DND-41 (cell line): ENCODE measurements at regions not wholly inside any gene's neighbourhood (a gene's known extent, or its start where the extent isn't known, plus 50 kb on each side); places are given as distances from the start of the nearest gene placed in this dataset.

ENCODE experiments used
- ATAC-seq: fragments of 200-7000 bp; cut with Tn5 transposase; 3 replicates; pipeline ENCODE4 v1.9.1; 2021; ENCODE audit warnings: low read depth; ENCODE audit not compliant: insufficient read depth
- DNase-seq: peaks from one replicate; pipeline ENCODE4 v3.0.0-alpha.2; 2020
- H2AFZ ChIP-seq: 2 replicates; pipeline ENCODE4 v1.6.0; 2012; ENCODE audit warnings: low read depth, low read length
- H3K27ac ChIP-seq: 2 replicates; pipeline ENCODE4 v1.5.1; 2012; ENCODE audit warnings: low read length, inconsistent platforms
- H3K27me3 ChIP-seq: fragments of 200-600 bp; sonication (generic); 2 replicates; pipeline ENCODE4 v1.6.0; 2012; ENCODE audit warnings: low read length, mild to moderate bottlenecking, inconsistent platforms; ENCODE audit not compliant: insufficient read depth, poor library complexity
- H3K36me3 ChIP-seq: 2 replicates; pipeline ENCODE4 v1.5.1; 2012; ENCODE audit warnings: low read length, inconsistent platforms; ENCODE audit not compliant: insufficient read depth
- H3K4me1 ChIP-seq: 2 replicates; pipeline ENCODE4 v1.5.1; 2012; ENCODE audit warnings: mild to moderate bottlenecking, low read length; ENCODE audit not compliant: insufficient read depth
- H3K4me2 ChIP-seq: 2 replicates; pipeline ENCODE4 v1.6.0; 2012; ENCODE audit warnings: mild to moderate bottlenecking, moderate library complexity, low read length, inconsistent platforms; ENCODE audit not compliant: insufficient read depth
- H3K4me3 ChIP-seq, 2 experiments: fragments of 200-600 bp in 1 of 2; shearing (Covaris generic) in 1 of 2; 2 replicates each; pipeline ENCODE4 v1.5.1; 2012 to 2016; ENCODE audit warnings: inconsistent platforms in 2 of 2, low read length in 2 of 2, mild to moderate bottlenecking in 2 of 2, low read depth in 1 of 2, moderate library complexity in 1 of 2
- H3K79me2 ChIP-seq: 2 replicates; pipeline ENCODE4 v1.6.0; 2012; ENCODE audit warnings: low read length, inconsistent platforms; ENCODE audit not compliant: insufficient read depth
- H3K9ac ChIP-seq: 2 replicates; pipeline ENCODE4 v1.6.0; 2012; ENCODE audit warnings: low read depth, mild to moderate bottlenecking, inconsistent platforms, low read length, moderate library complexity
- H3K9me3 ChIP-seq: 2 replicates; pipeline ENCODE4 v1.5.1; 2012; ENCODE audit warnings: low read length, moderate library complexity, mild to moderate bottlenecking, inconsistent platforms; ENCODE audit not compliant: insufficient read depth, severe bottlenecking
- H4K20me1 ChIP-seq: 2 replicates; pipeline ENCODE4 v1.6.0; 2012; ENCODE audit warnings: low read length; ENCODE audit not compliant: insufficient read depth
- EZH2 ChIP-seq: IDR thresholded peaks from 3 replicates; pipeline ENCODE4 v1.6.1; 2012; ENCODE audit warnings: borderline replicate concordance, low read depth, mild to moderate bottlenecking, moderate library complexity, low read length, inconsistent platforms; ENCODE audit not compliant: severe bottlenecking
- TF ChIP-seq, protein P1 (sequence below): IDR thresholded peaks from 2 replicates; pipeline ENCODE4 v1.5.1; 2012; ENCODE audit warnings: borderline replicate concordance, low read length, moderate library complexity, mild to moderate bottlenecking; ENCODE audit not compliant: poor library complexity, severe bottlenecking; ENCODE audit errors: extremely low read depth

DNA sequence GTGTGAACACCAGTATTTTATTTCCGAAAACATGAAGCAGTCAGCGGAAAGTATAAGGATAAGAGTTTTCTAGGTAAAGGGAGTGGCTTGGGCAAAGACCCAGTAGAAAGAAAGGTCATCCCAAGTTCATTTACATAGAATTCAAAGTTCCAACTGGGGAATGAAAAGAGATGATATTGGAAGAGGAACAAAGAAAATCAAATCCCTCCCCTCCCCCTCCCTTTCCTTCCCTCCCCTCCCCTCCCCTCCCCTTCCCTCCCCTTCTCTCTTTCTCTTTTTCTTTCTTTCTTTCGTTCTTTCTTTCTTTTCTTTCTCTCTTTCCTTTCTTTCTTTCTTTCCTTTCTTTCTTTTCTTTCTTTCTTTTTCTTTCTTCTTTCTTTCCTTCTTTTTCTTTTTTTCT lies 675.7 kb upstream of the NRXN1 start:
- Histone ChIP-seq H3K27me3 (no peaks in the 10 kb centered on the region), H3K4me2 (no peak overlapping the region), H2AFZ (no peak overlapping the region), H3K27ac (no peak overlapping the region), H3K4me1 (no peaks in the 10 kb centered on the region), H3K9ac (no peak overlapping the region), H3K79me2 (no peaks in the 10 kb centered on the region), H3K9me3 (no peaks in the 10 kb centered on the region), H4K20me1 (no peaks in the 10 kb centered on the region), H3K4me3 (no peak overlapping the region), H3K36me3 (no peaks in the 10 kb centered on the region)
- DNase-seq (no peak), ATAC-seq (no peak)
- TF ChIP-seq, protein P1, sequence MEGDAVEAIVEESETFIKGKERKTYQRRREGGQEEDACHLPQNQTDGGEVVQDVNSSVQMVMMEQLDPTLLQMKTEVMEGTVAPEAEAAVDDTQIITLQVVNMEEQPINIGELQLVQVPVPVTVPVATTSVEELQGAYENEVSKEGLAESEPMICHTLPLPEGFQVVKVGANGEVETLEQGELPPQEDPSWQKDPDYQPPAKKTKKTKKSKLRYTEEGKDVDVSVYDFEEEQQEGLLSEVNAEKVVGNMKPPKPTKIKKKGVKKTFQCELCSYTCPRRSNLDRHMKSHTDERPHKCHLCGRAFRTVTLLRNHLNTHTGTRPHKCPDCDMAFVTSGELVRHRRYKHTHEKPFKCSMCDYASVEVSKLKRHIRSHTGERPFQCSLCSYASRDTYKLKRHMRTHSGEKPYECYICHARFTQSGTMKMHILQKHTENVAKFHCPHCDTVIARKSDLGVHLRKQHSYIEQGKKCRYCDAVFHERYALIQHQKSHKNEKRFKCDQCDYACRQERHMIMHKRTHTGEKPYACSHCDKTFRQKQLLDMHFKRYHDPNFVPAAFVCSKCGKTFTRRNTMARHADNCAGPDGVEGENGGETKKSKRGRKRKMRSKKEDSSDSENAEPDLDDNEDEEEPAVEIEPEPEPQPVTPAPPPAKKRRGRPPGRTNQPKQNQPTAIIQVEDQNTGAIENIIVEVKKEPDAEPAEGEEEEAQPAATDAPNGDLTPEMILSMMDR = no peak
- no peak for TF ChIP-seq EZH2

DNA sequence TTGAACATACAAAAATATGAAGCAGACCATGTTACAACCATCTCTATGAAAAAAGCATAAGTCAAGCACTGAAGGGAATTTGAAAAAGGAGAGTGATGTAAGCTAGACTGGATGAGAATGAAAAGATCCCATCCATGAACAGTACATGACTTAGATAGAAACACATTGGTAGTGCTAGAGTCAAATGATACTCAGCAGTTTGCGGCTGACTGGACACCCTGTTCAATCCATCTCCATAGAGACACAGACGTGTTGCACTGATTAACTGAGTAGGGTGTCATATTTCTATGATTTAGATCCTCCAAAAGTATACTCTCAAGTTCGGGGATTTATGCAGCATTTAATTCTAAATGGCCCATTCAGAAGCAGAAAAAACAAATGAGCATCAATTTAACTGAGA lies 674.3 kb upstream of the NRXN1 start:
- no peak overlapping the region for H3K27ac ChIP-seq
- ATAC-seq (no peak), DNase-seq (no peak)
- H3K79me2 ChIP-seq = no peaks in the 10 kb centered on the region
- H3K9me3 ChIP-seq = no peaks in the 10 kb centered on the region
- H3K4me3 ChIP-seq = no peak overlapping the region
- no peak overlapping the region for H3K4me2 ChIP-seq
- no peaks in the 10 kb centered on the region for H3K27me3 ChIP-seq
- H3K9ac ChIP-seq = no peak overlapping the region
- H3K36me3 ChIP-seq = no peaks in the 10 kb centered on the region
- H4K20me1 ChIP-seq = no peaks in the 10 kb centered on the region
- TF ChIP-seq, protein P1 = no peak
- no peak for TF ChIP-seq EZH2
- H2AFZ ChIP-seq = no peak overlapping the region
- H3K4me1 ChIP-seq = no peaks in the 10 kb centered on the region

DNA sequence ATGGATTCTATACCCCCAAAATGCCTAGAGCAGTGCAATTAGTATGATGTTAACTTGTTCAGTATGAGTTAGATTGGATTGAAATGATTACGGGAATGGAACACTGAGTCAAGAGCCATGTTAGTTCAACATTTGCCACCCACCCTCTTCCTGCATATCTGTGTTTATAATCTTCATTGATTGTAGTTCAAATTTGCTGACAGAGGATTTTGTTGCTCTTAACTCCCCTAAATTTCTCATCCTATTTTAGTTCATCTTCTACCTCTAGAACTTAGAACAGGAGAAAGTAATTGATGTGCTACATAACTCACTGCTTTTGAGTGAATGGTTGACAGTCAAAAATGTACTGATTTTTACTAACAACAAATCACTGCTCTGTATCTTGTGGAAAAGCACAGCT lies 673.5 kb upstream of the NRXN1 start:
- no peaks in the 10 kb centered on the region for H3K9me3 ChIP-seq
- H3K36me3 ChIP-seq = no peaks in the 10 kb centered on the region
- H3K27me3 ChIP-seq = no peaks in the 10 kb centered on the region
- H3K9ac ChIP-seq = no peak overlapping the region
- no peak for TF ChIP-seq EZH2
- TF ChIP-seq, protein P1 = no peak
- H2AFZ ChIP-seq = no peak overlapping the region
- no peak overlapping the region for H3K4me2 ChIP-seq
- H3K4me1 ChIP-seq = no peaks in the 10 kb centered on the region
- H3K79me2 ChIP-seq = no peaks in the 10 kb centered on the region
- no peak for DNase-seq
- no peaks in the 10 kb centered on the region for H4K20me1 ChIP-seq
- H3K4me3 ChIP-seq = no peak overlapping the region
- no peak for ATAC-seq
- H3K27ac ChIP-seq = no peak overlapping the region

DNA sequence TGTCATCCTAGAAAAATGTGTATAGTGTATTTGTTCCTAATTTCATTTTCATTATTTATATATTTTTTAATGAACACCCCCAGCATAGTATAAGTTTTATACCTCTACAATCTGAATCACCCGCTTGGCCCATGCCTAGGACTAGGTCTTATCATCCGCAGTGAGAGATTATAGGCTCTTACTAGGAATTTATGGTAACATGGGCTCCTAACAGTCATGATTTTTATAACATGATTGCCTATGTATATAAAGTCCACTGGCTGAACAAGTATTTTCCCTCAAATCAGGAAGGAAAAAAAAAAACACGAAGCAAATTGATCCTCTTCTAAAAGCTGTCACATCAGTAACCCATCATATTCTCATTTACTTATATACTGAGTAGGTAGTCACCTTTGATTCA lies 666.1 kb upstream of the NRXN1 start:
- DNase-seq (no peak), ATAC-seq (no peak)
- Histone ChIP-seq H2AFZ (no peak overlapping the region), H3K4me1 (no peaks in the 10 kb centered on the region), H3K79me2 (no peaks in the 10 kb centered on the region), H3K9me3 (no peaks in the 10 kb centered on the region), H3K4me2 (no peak overlapping the region), H3K4me3 (no peak overlapping the region), H3K9ac (no peak overlapping the region), H3K36me3 (no peaks in the 10 kb centered on the region), H3K27ac (no peak overlapping the region), H3K27me3 (no peaks in the 10 kb centered on the region), H4K20me1 (no peaks in the 10 kb centered on the region)
- TF ChIP-seq, protein P1 = no peak
- TF ChIP-seq EZH2 = no peak
